ENCODE measurements at regions not wholly inside any gene's neighbourhood (a gene's known extent, or its start where the extent isn't known, plus 50 kb on each side); places are given as distances from the start of the nearest gene placed in this dataset.

- no peaks in the 10 kb centered on the region for H3K4me1 Mint-ChIP-seq (ENCODE audit: low read depth)
- H3K4me3 Mint-ChIP-seq: no peak overlapping the region
Measured at GRCh38 chr20:6683021-6683977, 84.2 kb upstream of the BMP2 start.

GRCh38 chr20:6680854-6681253 is 86.6 kb upstream of the BMP2 start:
- H3K36me3 Mint-ChIP-seq (ENCODE audit: low read depth): no peaks in the 10 kb centered on the region
- H3K9me3 Mint-ChIP-seq: peaks cover 4% of the 10 kb centered on the region
- no peak for DNase-seq (ENCODE audit: low spot score)
- H3K4me1 Mint-ChIP-seq (ENCODE audit: low read depth): no peaks in the 10 kb centered on the region
- H3K27me3 Mint-ChIP-seq (ENCODE audit: low read depth): no peaks in the 10 kb centered on the region
- H3K27ac Mint-ChIP-seq: no peak overlapping the region
- no peak overlapping the region for H3K4me3 Mint-ChIP-seq

More at GRCh38 chr20:6683021-6683977, 84.2 kb upstream of the BMP2 start:
- H3K9me3 Mint-ChIP-seq: peaks cover 13% of the 10 kb centered on the region
- no peaks in the 10 kb centered on the region for H3K36me3 Mint-ChIP-seq (ENCODE audit: low read depth)
- no peaks in the 10 kb centered on the region for H3K27me3 Mint-ChIP-seq (ENCODE audit: low read depth)
- no peak for DNase-seq (ENCODE audit: low spot score)
- no peak overlapping the region for H3K27ac Mint-ChIP-seq

GRCh38 chr20:6680441-6680840 is 87.0 kb upstream of the BMP2 start:
- H3K4me1 Mint-ChIP-seq (ENCODE audit: low read depth): no peaks in the 10 kb centered on the region
- H3K9me3 Mint-ChIP-seq: peaks cover 4% of the 10 kb centered on the region

GRCh38 chr20:6679086-6679485 is 88.4 kb upstream of the BMP2 start:
- H3K36me3 Mint-ChIP-seq (ENCODE audit: low read depth): no peaks in the 10 kb centered on the region
- no peak overlapping the region for H3K27ac Mint-ChIP-seq
- no peaks in the 10 kb centered on the region for H3K4me1 Mint-ChIP-seq (ENCODE audit: low read depth)
- no peaks in the 10 kb centered on the region for H3K27me3 Mint-ChIP-seq (ENCODE audit: low read depth)
- H3K4me3 Mint-ChIP-seq: no peak overlapping the region
- DNase-seq (ENCODE audit: low spot score): no peak
- peaks cover 4% of the 10 kb centered on the region for H3K9me3 Mint-ChIP-seq

More at GRCh38 chr20:6680441-6680840, 87.0 kb upstream of the BMP2 start:
- H3K36me3 Mint-ChIP-seq (ENCODE audit: low read depth): no peaks in the 10 kb centered on the region
- DNase-seq (ENCODE audit: low spot score): no peak
- no peak overlapping the region for H3K4me3 Mint-ChIP-seq
- H3K27me3 Mint-ChIP-seq (ENCODE audit: low read depth): no peaks in the 10 kb centered on the region
- H3K27ac Mint-ChIP-seq: no peak overlapping the region

GRCh38 chr20:6678101-6678500 is 89.4 kb upstream of the BMP2 start:
- Mint-ChIP-seq H3K27ac (no peak overlapping the region), H3K36me3 (ENCODE audit: low read depth) (no peaks in the 10 kb centered on the region), H3K4me3 (no peak overlapping the region), H3K9me3 (peaks cover 4% of the 10 kb centered on the region), H3K27me3 (ENCODE audit: low read depth) (no peaks in the 10 kb centered on the region), H3K4me1 (ENCODE audit: low read depth) (no peaks in the 10 kb centered on the region)
- DNase-seq (ENCODE audit: low spot score): no peak

GRCh38 chr20:6674831-6675230 is 92.7 kb upstream of the BMP2 start:
- H3K27ac Mint-ChIP-seq: no peak overlapping the region
- no peak for DNase-seq (ENCODE audit: low spot score)
- H3K36me3 Mint-ChIP-seq (ENCODE audit: low read depth): no peaks in the 10 kb centered on the region
- H3K4me3 Mint-ChIP-seq: no peak overlapping the region
- H3K9me3 Mint-ChIP-seq: peaks cover 8% of the 10 kb centered on the region
- H3K4me1 Mint-ChIP-seq (ENCODE audit: low read depth): no peaks in the 10 kb centered on the region
- H3K27me3 Mint-ChIP-seq (ENCODE audit: low read depth): no peaks in the 10 kb centered on the region

- H3K27me3 Mint-ChIP-seq (ENCODE audit: low read depth): no peaks in the 10 kb centered on the region
- H3K27ac Mint-ChIP-seq: no peak overlapping the region
- no peaks in the 10 kb centered on the region for H3K36me3 Mint-ChIP-seq (ENCODE audit: low read depth)
- H3K4me1 Mint-ChIP-seq (ENCODE audit: low read depth): no peaks in the 10 kb centered on the region
- H3K9me3 Mint-ChIP-seq: peaks cover 8% of the 10 kb centered on the region
- no peak overlapping the region for H3K4me3 Mint-ChIP-seq
- DNase-seq (ENCODE audit: low spot score): no peak
Measured at GRCh38 chr20:6673071-6673470, 94.4 kb upstream of the BMP2 start.

- no peaks in the 10 kb centered on the region for H3K27me3 Mint-ChIP-seq (ENCODE audit: low read depth)
- peaks cover 13% of the 10 kb centered on the region for H3K9me3 Mint-ChIP-seq
- H3K4me3 Mint-ChIP-seq: no peak overlapping the region
- H3K4me1 Mint-ChIP-seq (ENCODE audit: low read depth): no peaks in the 10 kb centered on the region
- no peaks in the 10 kb centered on the region for H3K36me3 Mint-ChIP-seq (ENCODE audit: low read depth)
- no peak overlapping the region for H3K27ac Mint-ChIP-seq
- DNase-seq (ENCODE audit: low spot score): no peak
Measured at GRCh38 chr20:6671829-6672228, 95.7 kb upstream of the BMP2 start.

GRCh38 chr20:6668546-6668945 is 98.9 kb upstream of the BMP2 start:
- Mint-ChIP-seq H3K27me3 (ENCODE audit: low read depth) (no peaks in the 10 kb centered on the region), H3K4me1 (ENCODE audit: low read depth) (no peaks in the 10 kb centered on the region), H3K36me3 (ENCODE audit: low read depth) (no peaks in the 10 kb centered on the region), H3K27ac (no peak overlapping the region), H3K4me3 (no peak overlapping the region), H3K9me3 (peaks cover 30% of the 10 kb centered on the region)
- DNase-seq (ENCODE audit: low spot score): no peak

- Mint-ChIP-seq H3K9me3 (peaks cover 29% of the 10 kb centered on the region), H3K4me1 (ENCODE audit: low read depth) (no peaks in the 10 kb centered on the region), H3K27ac (no peak overlapping the region), H3K36me3 (ENCODE audit: low read depth) (no peaks in the 10 kb centered on the region), H3K4me3 (no peak overlapping the region), H3K27me3 (ENCODE audit: low read depth) (no peaks in the 10 kb centered on the region)
- no peak for DNase-seq (ENCODE audit: low spot score)
Measured at GRCh38 chr20:6665621-6666355, 101.7 kb upstream of the BMP2 start.

- no peaks in the 10 kb centered on the region for H3K36me3 Mint-ChIP-seq (ENCODE audit: low read depth)
- peaks cover 28% of the 10 kb centered on the region for H3K9me3 Mint-ChIP-seq
- H3K4me3 Mint-ChIP-seq: no peak overlapping the region
- no peaks in the 10 kb centered on the region for H3K27me3 Mint-ChIP-seq (ENCODE audit: low read depth)
- no peak for DNase-seq (ENCODE audit: low spot score)
- no peaks in the 10 kb centered on the region for H3K4me1 Mint-ChIP-seq (ENCODE audit: low read depth)
- H3K27ac Mint-ChIP-seq: no peak overlapping the region
Measured at GRCh38 chr20:6665161-6665560, 102.3 kb upstream of the BMP2 start.

- no peak for DNase-seq (ENCODE audit: low spot score)
- Mint-ChIP-seq H3K36me3 (ENCODE audit: low read depth) (no peaks in the 10 kb centered on the region), H3K27ac (no peak overlapping the region), H3K27me3 (ENCODE audit: low read depth) (no peaks in the 10 kb centered on the region), H3K4me1 (ENCODE audit: low read depth) (no peaks in the 10 kb centered on the region), H3K9me3 (peaks cover 25% of the 10 kb centered on the region), H3K4me3 (no peak overlapping the region)
Measured at GRCh38 chr20:6664574-6664973, 102.9 kb upstream of the BMP2 start.

- no peak overlapping the region for H3K4me3 Mint-ChIP-seq
- H3K27me3 Mint-ChIP-seq (ENCODE audit: low read depth): no peaks in the 10 kb centered on the region
- H3K9me3 Mint-ChIP-seq: peaks cover 25% of the 10 kb centered on the region
- H3K27ac Mint-ChIP-seq: no peak overlapping the region
- H3K36me3 Mint-ChIP-seq (ENCODE audit: low read depth): no peaks in the 10 kb centered on the region
- H3K4me1 Mint-ChIP-seq (ENCODE audit: low read depth): no peaks in the 10 kb centered on the region
- no peak for DNase-seq (ENCODE audit: low spot score)
Measured at GRCh38 chr20:6663751-6664388, 103.6 kb upstream of the BMP2 start.

- H3K36me3 Mint-ChIP-seq (ENCODE audit: low read depth): no peaks in the 10 kb centered on the region
- no peaks in the 10 kb centered on the region for H3K4me1 Mint-ChIP-seq (ENCODE audit: low read depth)
- peaks cover 25% of the 10 kb centered on the region for H3K9me3 Mint-ChIP-seq
- H3K27ac Mint-ChIP-seq: no peak overlapping the region
- no peak for DNase-seq (ENCODE audit: low spot score)
- no peak overlapping the region for H3K4me3 Mint-ChIP-seq
- no peaks in the 10 kb centered on the region for H3K27me3 Mint-ChIP-seq (ENCODE audit: low read depth)
Measured at GRCh38 chr20:6663104-6663503, 104.4 kb upstream of the BMP2 start.
